Fibroblast of peridontal ligament (primary cell): ENCODE measurements at regions not wholly inside any gene's neighbourhood (a gene's known extent, or its start where the extent isn't known, plus 50 kb on each side); places are given as distances from the start of the nearest gene placed in this dataset.
A peak's percentile ranks its signal among the peaks of the same experiment; 100 is the strongest.
"Not testable (repeated sequence)": the region's sequence is repeated elsewhere in the genome, so short reads cannot be mapped to it uniquely, and the experiment has no call there.

Source experiments
- DNase-seq: peaks from one replicate; pipeline ENCODE4 v3.0.0-alpha.2; 2010; ENCODE audit errors: extremely low read depth

- DNase-seq: no peak
These were observed 169.9 kb downstream of the CPE start for GRCh38 chr4:165548702-165549101.

- no peak for DNase-seq
These were observed 174.5 kb downstream of the CPE start for GRCh38 chr4:165553221-165553810.

- DNase-seq: no peak
These were observed 176.5 kb downstream of the CPE start for GRCh38 chr4:165555302-165555701.

- no peak for DNase-seq
These were observed 177.6 kb downstream of the CPE start for GRCh38 chr4:165556383-165556782.

GRCh38 chr4:165560941-165561340 is 182.1 kb downstream of the CPE start:
- no peak for DNase-seq

GRCh38 chr4:165563851-165564250 is 185.0 kb downstream of the CPE start:
- DNase-seq: no peak

GRCh38 chr4:165569031-165569430 is 190.2 kb downstream of the CPE start:
- no peak for DNase-seq

- DNase-seq: not testable (repeated sequence)
These were observed 192.7 kb downstream of the CPE start for GRCh38 chr4:165571476-165571875.

GRCh38 chr4:165580351-165580905 is 201.6 kb downstream of the CPE start:
- DNase-seq: peak; percentile 3

- no peak for DNase-seq
These were observed 204.5 kb downstream of the CPE start for GRCh38 chr4:165583341-165583740.

- DNase-seq: no peak
These were observed 206.1 kb downstream of the CPE start for GRCh38 chr4:165584916-165585315.

GRCh38 chr4:165588534-165589315 is 209.9 kb downstream of the CPE start:
- no peak for DNase-seq

- DNase-seq: peak; percentile 2
These were observed 213.6 kb downstream of the CPE start for GRCh38 chr4:165592386-165592785.

GRCh38 chr4:165597581-165598480 is 219.0 kb downstream of the CPE start:
- no peak for DNase-seq

- no peak for DNase-seq
These were observed 222.3 kb downstream of the CPE start for GRCh38 chr4:165600959-165601683.

- DNase-seq: no peak
These were observed 223.8 kb downstream of the CPE start for GRCh38 chr4:165602621-165603020.

GRCh38 chr4:165604181-165604580 is 225.4 kb downstream of the CPE start:
- DNase-seq: no peak

- no peak for DNase-seq
These were observed 227.0 kb downstream of the CPE start for GRCh38 chr4:165605811-165606210.

- no peak for DNase-seq
These were observed 227.8 kb downstream of the CPE start for GRCh38 chr4:165606465-165607205.

GRCh38 chr4:165609653-165610052 is 230.8 kb downstream of the CPE start:
- no peak for DNase-seq
